Ovary (tissue), 3 donors: ENCODE measurements at regions not wholly inside any gene's neighbourhood (a gene's known extent, or its start where the extent isn't known, plus 50 kb on each side); places are given as distances from the start of the nearest gene placed in this dataset.

Source experiments
- POLR2A ChIP-seq: fragments of 450-650 bp; IDR thresholded peaks from one replicate; pipeline ENCODE4 v1.6.1; 2017; ENCODE audit warnings: antibody characterized with exemption, mild to moderate bottlenecking, moderate library complexity
- TF ChIP-seq, protein P1 (sequence below), 3 donors: fragments of 450-650 bp in 2 of 3; fragments of 200-600 bp in 1 of 3; IDR thresholded peaks; one replicate each; pipeline versions ENCODE4 v1.5.1 to v1.8.0; 2016 to 2022; ENCODE audit warnings: antibody characterized with exemption in 3 of 3, mild to moderate bottlenecking in 1 of 3
- donor health status: DM: no; HTN: no; CAD: no.

GRCh38 chr16:6207124-6207523, 1109.5 kb upstream of the EEF2KMT start:
- TF ChIP-seq, protein P1, sequence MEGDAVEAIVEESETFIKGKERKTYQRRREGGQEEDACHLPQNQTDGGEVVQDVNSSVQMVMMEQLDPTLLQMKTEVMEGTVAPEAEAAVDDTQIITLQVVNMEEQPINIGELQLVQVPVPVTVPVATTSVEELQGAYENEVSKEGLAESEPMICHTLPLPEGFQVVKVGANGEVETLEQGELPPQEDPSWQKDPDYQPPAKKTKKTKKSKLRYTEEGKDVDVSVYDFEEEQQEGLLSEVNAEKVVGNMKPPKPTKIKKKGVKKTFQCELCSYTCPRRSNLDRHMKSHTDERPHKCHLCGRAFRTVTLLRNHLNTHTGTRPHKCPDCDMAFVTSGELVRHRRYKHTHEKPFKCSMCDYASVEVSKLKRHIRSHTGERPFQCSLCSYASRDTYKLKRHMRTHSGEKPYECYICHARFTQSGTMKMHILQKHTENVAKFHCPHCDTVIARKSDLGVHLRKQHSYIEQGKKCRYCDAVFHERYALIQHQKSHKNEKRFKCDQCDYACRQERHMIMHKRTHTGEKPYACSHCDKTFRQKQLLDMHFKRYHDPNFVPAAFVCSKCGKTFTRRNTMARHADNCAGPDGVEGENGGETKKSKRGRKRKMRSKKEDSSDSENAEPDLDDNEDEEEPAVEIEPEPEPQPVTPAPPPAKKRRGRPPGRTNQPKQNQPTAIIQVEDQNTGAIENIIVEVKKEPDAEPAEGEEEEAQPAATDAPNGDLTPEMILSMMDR (IDR thresholded peaks at IDR 0.05): no peak
- no peak for TF ChIP-seq POLR2A
